SU-DHL-6 (cell line): ENCODE measurements at regions not wholly inside any gene's neighbourhood (a gene's known extent, or its start where the extent isn't known, plus 50 kb on each side); places are given as distances from the start of the nearest gene placed in this dataset.

Experiments
- H2AFZ ChIP-seq: fragments of 200-600 bp; sonication (generic); 2 replicates; pipeline ENCODE4 v1.6.1; 2014; ENCODE audit warnings: low read depth, mild to moderate bottlenecking, moderate library complexity, mixed read lengths, antibody characterized with exemption, low read length; ENCODE audit not compliant: severe bottlenecking
- H3F3A ChIP-seq: fragments of 200-600 bp; shearing (Covaris generic); 2 replicates; pipeline ENCODE4 v1.6.0; 2016; ENCODE audit warnings: antibody characterized with exemption, mild to moderate bottlenecking; ENCODE audit not compliant: insufficient read depth
- H3K27ac ChIP-seq: fragments of 200-600 bp; sonication (generic); 2 replicates; pipeline ENCODE4 v1.5.1; 2016; ENCODE audit warnings: low read depth, mild to moderate bottlenecking, low read length, moderate library complexity, mixed read lengths
- H3K27me3 ChIP-seq: fragments of 200-600 bp; sonication (generic), shearing (Covaris generic); 2 replicates; pipeline ENCODE4 v1.6.0; 2014; ENCODE audit warnings: mild to moderate bottlenecking, low read length
- H3K36me3 ChIP-seq: fragments of 200-600 bp; sonication (generic); 2 replicates; pipeline ENCODE4 v1.6.1; 2014; ENCODE audit warnings: mild to moderate bottlenecking, low read length, mixed read lengths
- H3K4me2 ChIP-seq: fragments of 300-600, 200-600 bp; shearing (Covaris generic), sonication (generic); 2 replicates; pipeline ENCODE4 v1.6.0; 2014; ENCODE audit warnings: low read length, low read depth, mild to moderate bottlenecking; ENCODE audit not compliant: poor library complexity, severe bottlenecking
- H3K4me3 ChIP-seq: fragments of 200-600 bp; sonication (generic); 2 replicates; pipeline ENCODE4 v1.5.1; 2014; ENCODE audit warnings: antibody characterized with exemption, low read length, mild to moderate bottlenecking, mixed read lengths; ENCODE audit not compliant: insufficient read depth, poor library complexity, severe bottlenecking
- H3K79me2 ChIP-seq: fragments of 200-600 bp; sonication (generic); 2 replicates; pipeline ENCODE4 v1.6.1; 2014; ENCODE audit warnings: mild to moderate bottlenecking, low read length, moderate library complexity; ENCODE audit not compliant: insufficient read depth
- H3K9ac ChIP-seq: fragments of 200-600 bp; sonication (generic); 2 replicates; pipeline ENCODE4 v1.7.0; 2014; ENCODE audit warnings: mild to moderate bottlenecking, low read length
- H3K9me2 ChIP-seq: fragments of 200-600 bp; sonication (generic); replicated peaks from 2 replicates; pipeline ENCODE4 v1.6.1; 2014; ENCODE audit warnings: low read length; ENCODE audit not compliant: insufficient read depth
- H3K9me3 ChIP-seq: fragments of 200-600 bp; sonication (generic); 2 replicates; pipeline ENCODE4 v1.6.1; 2014; ENCODE audit warnings: low read length, mixed read lengths; ENCODE audit not compliant: insufficient read depth
- H4K20me1 ChIP-seq: fragments of 200-600 bp; sonication (generic); 2 replicates; pipeline ENCODE4 v1.6.1; 2014; ENCODE audit warnings: low read depth, mild to moderate bottlenecking, antibody characterized with exemption, low read length, moderate library complexity, mixed read lengths
- CTCF ChIP-seq: fragments of 200-600 bp; sonication (generic); IDR thresholded peaks from one replicate; pipeline ENCODE4 v1.5.1; 2017; ENCODE audit warnings: antibody characterized with exemption, mild to moderate bottlenecking, low read length, moderate library complexity; ENCODE audit not compliant: insufficient read depth, poor library complexity, severe bottlenecking
- EZH2phosphoT487 ChIP-seq: fragments of 200-600 bp; sonication (generic), shearing (Covaris generic); conservative IDR thresholded peaks from 2 replicates; pipeline ENCODE4 v1.6.1; 2018; ENCODE audit warnings: mild to moderate bottlenecking, antibody characterized with exemption, low read length, moderate library complexity, mixed read lengths

- no peak overlapping the region for H3K4me2 ChIP-seq
- H3K27ac ChIP-seq = no peak overlapping the region
- H3K9ac ChIP-seq = no peak overlapping the region
- no peaks in the 10 kb centered on the region for H3K36me3 ChIP-seq
- no peak overlapping the region for H2AFZ ChIP-seq
- H4K20me1 ChIP-seq = no peaks in the 10 kb centered on the region
- H3K9me2 ChIP-seq = no peaks in the 10 kb centered on the region
- no peaks in the 10 kb centered on the region for H3K27me3 ChIP-seq
- H3K4me3 ChIP-seq = no peak overlapping the region
- no peaks in the 10 kb centered on the region for H3F3A ChIP-seq
- no peaks in the 10 kb centered on the region for H3K79me2 ChIP-seq
- TF ChIP-seq EZH2phosphoT487 (no peak), CTCF (no peak)
- H3K9me3 ChIP-seq = no peaks in the 10 kb centered on the region
Observed at GRCh38 chr7:32244806-32245345, 174.7 kb upstream of the PDE1C start.

- H3K9me2 ChIP-seq = no peaks in the 10 kb centered on the region
- no peaks in the 10 kb centered on the region for H3K9me3 ChIP-seq
- TF ChIP-seq EZH2phosphoT487 (no peak), CTCF (no peak)
- H3K9ac ChIP-seq = no peak overlapping the region
- H3K27ac ChIP-seq = no peak overlapping the region
- no peak overlapping the region for H3K4me3 ChIP-seq
- no peak overlapping the region for H2AFZ ChIP-seq
- no peaks in the 10 kb centered on the region for H3F3A ChIP-seq
- H3K36me3 ChIP-seq = no peaks in the 10 kb centered on the region
- H3K4me2 ChIP-seq = no peak overlapping the region
- H3K79me2 ChIP-seq = no peaks in the 10 kb centered on the region
- no peaks in the 10 kb centered on the region for H3K27me3 ChIP-seq
- no peaks in the 10 kb centered on the region for H4K20me1 ChIP-seq
Observed at GRCh38 chr7:32243687-32244290, 173.6 kb upstream of the PDE1C start.

GRCh38 chr7:32242436-32242835, 172.2 kb upstream of the PDE1C start:
- no peak overlapping the region for H3K4me2 ChIP-seq
- no peaks in the 10 kb centered on the region for H3K9me3 ChIP-seq
- no peaks in the 10 kb centered on the region for H3F3A ChIP-seq
- no peak overlapping the region for H3K27ac ChIP-seq
- H3K27me3 ChIP-seq = no peaks in the 10 kb centered on the region
- TF ChIP-seq EZH2phosphoT487 (no peak), CTCF (no peak)
- H3K79me2 ChIP-seq = no peaks in the 10 kb centered on the region
- H3K9ac ChIP-seq = no peak overlapping the region
- no peak overlapping the region for H3K4me3 ChIP-seq
- no peak overlapping the region for H2AFZ ChIP-seq
- H3K9me2 ChIP-seq = no peaks in the 10 kb centered on the region
- H3K36me3 ChIP-seq = no peaks in the 10 kb centered on the region
- H4K20me1 ChIP-seq = no peaks in the 10 kb centered on the region
